ENCODE measurements at regions not wholly inside any gene's neighbourhood (a gene's known extent, or its start where the extent isn't known, plus 50 kb on each side); places are given as distances from the start of the nearest gene placed in this dataset.

GRCh38 chr2:114065731-114066130, 175.8 kb downstream of the ACTR3 start:
- H3K4me3 ChIP-seq (replicated peaks in 1 of 4; ENCODE audit: control extremely low read depth in 1 of 4, insufficient read depth in 1 of 4, low read depth in 3 of 4, low read length in 4 of 4), result no peak overlapping the region
- TF ChIP-seq EZH2 (IDR thresholded peaks at IDR 0.05; ENCODE audit: low read length, missing control alignments) (no peak), CTCF (conservative IDR thresholded peaks at IDR 0.05 in 1 of 2, IDR thresholded peaks at IDR 0.05 in 1 of 2; ENCODE audit: low read depth in 1 of 2, low read length in 2 of 2) (no peak)

GRCh38 chr2:114066186-114066747, 176.4 kb downstream of the ACTR3 start:
- Histone ChIP-seq H4K20me1 (ENCODE audit: control insufficient read depth, extremely low read depth, insufficient read depth, low read length) (no peaks in the 10 kb centered on the region), H3K27ac (ENCODE audit: insufficient read depth, low read length) (no peak overlapping the region), H2AFZ (ENCODE audit: low read length) (no peak overlapping the region), H3K4me2 (ENCODE audit: extremely low read depth, insufficient read depth, low read length) (no peak overlapping the region), H3K9ac (ENCODE audit: insufficient read depth, low read length) (no peak overlapping the region), H3K4me1 (ENCODE audit: control insufficient read depth, extremely low read depth, insufficient read depth, low read length) (no peaks in the 10 kb centered on the region), H3K9me3 (ENCODE audit: control insufficient read depth, insufficient read depth, low read depth, low read length) (no peaks in the 10 kb centered on the region), H3K79me2 (ENCODE audit: control insufficient read depth, insufficient read depth, low read length) (no peaks in the 10 kb centered on the region), H3K36me3 (ENCODE audit: control insufficient read depth, insufficient read depth, low read length) (no peaks in the 10 kb centered on the region), H3K4me3 (replicated peaks in 1 of 4; ENCODE audit: control extremely low read depth in 1 of 4, insufficient read depth in 1 of 4, low read depth in 3 of 4, low read length in 4 of 4) (no peak overlapping the region), H3K27me3 (ENCODE audit: control insufficient read depth, insufficient read depth, low read length) (no peaks in the 10 kb centered on the region)
- TF ChIP-seq EZH2 (IDR thresholded peaks at IDR 0.05; ENCODE audit: low read length, missing control alignments), result no peak
- TF ChIP-seq CTCF (conservative IDR thresholded peaks at IDR 0.05 in 1 of 2, IDR thresholded peaks at IDR 0.05 in 1 of 2; ENCODE audit: low read depth in 1 of 2, low read length in 2 of 2), result no peak
- no peak for DNase-seq (ENCODE audit: low read depth in 2 of 2)

More at GRCh38 chr2:114065731-114066130, 175.8 kb downstream of the ACTR3 start:
- Histone ChIP-seq H2AFZ (ENCODE audit: low read length) (no peak overlapping the region), H3K27me3 (ENCODE audit: control insufficient read depth, insufficient read depth, low read length) (no peaks in the 10 kb centered on the region), H3K9ac (ENCODE audit: insufficient read depth, low read length) (no peak overlapping the region), H3K4me2 (ENCODE audit: extremely low read depth, insufficient read depth, low read length) (no peak overlapping the region), H3K27ac (ENCODE audit: insufficient read depth, low read length) (no peak overlapping the region), H4K20me1 (ENCODE audit: control insufficient read depth, extremely low read depth, insufficient read depth, low read length) (no peaks in the 10 kb centered on the region), H3K4me1 (ENCODE audit: control insufficient read depth, extremely low read depth, insufficient read depth, low read length) (no peaks in the 10 kb centered on the region), H3K79me2 (ENCODE audit: control insufficient read depth, insufficient read depth, low read length) (no peaks in the 10 kb centered on the region), H3K9me3 (ENCODE audit: control insufficient read depth, insufficient read depth, low read depth, low read length) (no peaks in the 10 kb centered on the region), H3K36me3 (ENCODE audit: control insufficient read depth, insufficient read depth, low read length) (no peaks in the 10 kb centered on the region)
- DNase-seq (ENCODE audit: low read depth in 2 of 2), result no peak

- H3K4me3 ChIP-seq (replicated peaks in 1 of 4; ENCODE audit: control extremely low read depth in 1 of 4, insufficient read depth in 1 of 4, low read depth in 3 of 4, low read length in 4 of 4), result no peak overlapping the region
- no peak overlapping the region for H3K9ac ChIP-seq (ENCODE audit: insufficient read depth, low read length)
- no peaks in the 10 kb centered on the region for H3K79me2 ChIP-seq (ENCODE audit: control insufficient read depth, insufficient read depth, low read length)
- no peaks in the 10 kb centered on the region for H3K9me3 ChIP-seq (ENCODE audit: control insufficient read depth, insufficient read depth, low read depth, low read length)
- H3K4me1 ChIP-seq (ENCODE audit: control insufficient read depth, extremely low read depth, insufficient read depth, low read length), result no peaks in the 10 kb centered on the region
- H4K20me1 ChIP-seq (ENCODE audit: control insufficient read depth, extremely low read depth, insufficient read depth, low read length), result no peaks in the 10 kb centered on the region
- H3K27ac ChIP-seq (ENCODE audit: insufficient read depth, low read length), result no peak overlapping the region
- no peaks in the 10 kb centered on the region for H3K36me3 ChIP-seq (ENCODE audit: control insufficient read depth, insufficient read depth, low read length)
- no peak overlapping the region for H3K4me2 ChIP-seq (ENCODE audit: extremely low read depth, insufficient read depth, low read length)
- H2AFZ ChIP-seq (ENCODE audit: low read length), result no peak overlapping the region
- H3K27me3 ChIP-seq (ENCODE audit: control insufficient read depth, insufficient read depth, low read length), result no peaks in the 10 kb centered on the region
- TF ChIP-seq EZH2 (IDR thresholded peaks at IDR 0.05; ENCODE audit: low read length, missing control alignments), result no peak
- TF ChIP-seq CTCF (conservative IDR thresholded peaks at IDR 0.05 in 1 of 2, IDR thresholded peaks at IDR 0.05 in 1 of 2; ENCODE audit: low read depth in 1 of 2, low read length in 2 of 2), result no peak
- DNase-seq (ENCODE audit: low read depth in 2 of 2), result no peak
Observed at GRCh38 chr2:114068438-114068837, 178.5 kb downstream of the ACTR3 start.

Measured in fibroblast of lung (primary cell).